Stomach (tissue), 4 donors: ENCODE measurements at regions not wholly inside any gene's neighbourhood (a gene's known extent, or its start where the extent isn't known, plus 50 kb on each side); places are given as distances from the start of the nearest gene placed in this dataset.

Experiments used
- POLR2A ChIP-seq, 4 donors: fragments of 450-650 bp; IDR thresholded peaks; one replicate each; pipeline ENCODE4 v1.6.1; 2016; ENCODE audit warnings: antibody characterized with exemption in 4 of 4, control low read depth in 2 of 4, mild to moderate bottlenecking in 1 of 4, moderate library complexity in 1 of 4
- POLR2AphosphoS5 ChIP-seq, 3 donors: sonication (generic); formaldehyde crosslinking; IDR thresholded peaks; one replicate each; pipeline ENCODE4 v1.6.1; 2016; ENCODE audit warnings: antibody characterized with exemption in 3 of 3
- TF ChIP-seq, protein P1 (sequence below), 7 experiments: fragments of 450-650 bp in 4 of 7; fragments of 200-600 bp in 3 of 7; sonication (generic) in 3 of 7; IDR thresholded peaks; one replicate each; pipeline ENCODE4 v1.5.1; 2016 to 2019; ENCODE audit warnings: antibody characterized with exemption in 7 of 7, control low read depth in 2 of 7, mild to moderate bottlenecking in 1 of 7

DNA sequence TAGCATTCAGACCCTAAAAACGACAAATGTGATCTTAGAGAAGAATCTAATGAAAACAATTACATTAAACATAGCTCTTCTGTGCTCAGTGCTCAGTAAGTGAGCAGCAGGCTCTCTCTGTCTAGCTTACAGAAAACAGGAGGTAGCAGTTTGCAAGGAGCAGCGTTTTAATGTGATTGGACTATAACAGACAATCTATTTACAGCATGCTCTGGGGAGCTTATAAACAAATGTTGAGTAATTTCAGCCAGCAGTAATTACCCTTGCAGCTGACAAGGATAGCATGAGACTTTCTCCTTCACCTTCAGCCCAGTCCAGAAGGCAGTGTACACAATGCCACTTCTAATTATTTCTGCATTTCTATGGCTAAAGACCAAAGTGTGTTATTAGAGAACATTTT is 270.4 kb downstream of the FIGN start:
- TF ChIP-seq, protein P1, sequence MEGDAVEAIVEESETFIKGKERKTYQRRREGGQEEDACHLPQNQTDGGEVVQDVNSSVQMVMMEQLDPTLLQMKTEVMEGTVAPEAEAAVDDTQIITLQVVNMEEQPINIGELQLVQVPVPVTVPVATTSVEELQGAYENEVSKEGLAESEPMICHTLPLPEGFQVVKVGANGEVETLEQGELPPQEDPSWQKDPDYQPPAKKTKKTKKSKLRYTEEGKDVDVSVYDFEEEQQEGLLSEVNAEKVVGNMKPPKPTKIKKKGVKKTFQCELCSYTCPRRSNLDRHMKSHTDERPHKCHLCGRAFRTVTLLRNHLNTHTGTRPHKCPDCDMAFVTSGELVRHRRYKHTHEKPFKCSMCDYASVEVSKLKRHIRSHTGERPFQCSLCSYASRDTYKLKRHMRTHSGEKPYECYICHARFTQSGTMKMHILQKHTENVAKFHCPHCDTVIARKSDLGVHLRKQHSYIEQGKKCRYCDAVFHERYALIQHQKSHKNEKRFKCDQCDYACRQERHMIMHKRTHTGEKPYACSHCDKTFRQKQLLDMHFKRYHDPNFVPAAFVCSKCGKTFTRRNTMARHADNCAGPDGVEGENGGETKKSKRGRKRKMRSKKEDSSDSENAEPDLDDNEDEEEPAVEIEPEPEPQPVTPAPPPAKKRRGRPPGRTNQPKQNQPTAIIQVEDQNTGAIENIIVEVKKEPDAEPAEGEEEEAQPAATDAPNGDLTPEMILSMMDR (IDR thresholded peaks at IDR 0.05): no peak
- TF ChIP-seq POLR2A (IDR thresholded peaks at IDR 0.05) (no peak), POLR2AphosphoS5 (IDR thresholded peaks at IDR 0.05) (no peak)
